ENCODE measurements at regions not wholly inside any gene's neighbourhood (a gene's known extent, or its start where the extent isn't known, plus 50 kb on each side); places are given as distances from the start of the nearest gene placed in this dataset.

DNA sequence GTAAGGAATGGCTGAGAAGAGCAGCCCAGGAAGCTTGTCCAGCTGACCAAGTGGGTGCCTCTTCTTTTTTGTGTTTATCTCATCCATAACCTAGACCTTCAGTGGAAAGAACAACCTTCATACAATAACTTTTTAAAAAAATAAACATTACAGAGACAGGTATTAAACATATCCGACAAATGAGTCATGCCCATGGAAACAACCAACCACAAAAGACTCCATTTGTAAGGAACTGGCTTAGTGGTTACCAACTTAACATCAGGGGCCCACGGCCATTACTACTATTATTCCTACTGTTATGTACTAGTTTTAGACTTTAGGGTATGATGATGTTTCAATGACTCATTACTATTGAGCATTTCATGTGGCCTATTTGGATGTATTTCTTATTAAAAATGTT, 191.7 kb upstream of the SERP2 start:
- TF ChIP-seq RNF2 (IDR thresholded peaks at IDR 0.05; ENCODE audit: borderline replicate concordance, low read depth, low read length, missing control alignments, poor library complexity, severe bottlenecking) (no peak), EP300 (IDR thresholded peaks at IDR 0.05; ENCODE audit: borderline replicate concordance in 1 of 2, low read depth in 2 of 2, low read length in 2 of 2) (no peak), POLR2A (IDR thresholded peaks at IDR 0.05; ENCODE audit: control extremely low read depth in 1 of 2, low read depth in 2 of 2, low read length in 2 of 2) (no peak), YY1 (IDR thresholded peaks at IDR 0.05; ENCODE audit: low read depth, low read length) (no peak), GTF2F1 (IDR thresholded peaks at IDR 0.05; ENCODE audit: borderline replicate concordance, low read depth, low read length) (no peak), POLR2AphosphoS5 (IDR thresholded peaks at IDR 0.05; ENCODE audit: low read depth, low read length) (no peak), TBP (IDR thresholded peaks at IDR 0.05; ENCODE audit: low read depth, low read length) (no peak), CREB1 (IDR thresholded peaks at IDR 0.05) (no peak)
- TF ChIP-seq, protein P1, sequence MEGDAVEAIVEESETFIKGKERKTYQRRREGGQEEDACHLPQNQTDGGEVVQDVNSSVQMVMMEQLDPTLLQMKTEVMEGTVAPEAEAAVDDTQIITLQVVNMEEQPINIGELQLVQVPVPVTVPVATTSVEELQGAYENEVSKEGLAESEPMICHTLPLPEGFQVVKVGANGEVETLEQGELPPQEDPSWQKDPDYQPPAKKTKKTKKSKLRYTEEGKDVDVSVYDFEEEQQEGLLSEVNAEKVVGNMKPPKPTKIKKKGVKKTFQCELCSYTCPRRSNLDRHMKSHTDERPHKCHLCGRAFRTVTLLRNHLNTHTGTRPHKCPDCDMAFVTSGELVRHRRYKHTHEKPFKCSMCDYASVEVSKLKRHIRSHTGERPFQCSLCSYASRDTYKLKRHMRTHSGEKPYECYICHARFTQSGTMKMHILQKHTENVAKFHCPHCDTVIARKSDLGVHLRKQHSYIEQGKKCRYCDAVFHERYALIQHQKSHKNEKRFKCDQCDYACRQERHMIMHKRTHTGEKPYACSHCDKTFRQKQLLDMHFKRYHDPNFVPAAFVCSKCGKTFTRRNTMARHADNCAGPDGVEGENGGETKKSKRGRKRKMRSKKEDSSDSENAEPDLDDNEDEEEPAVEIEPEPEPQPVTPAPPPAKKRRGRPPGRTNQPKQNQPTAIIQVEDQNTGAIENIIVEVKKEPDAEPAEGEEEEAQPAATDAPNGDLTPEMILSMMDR (IDR thresholded peaks at IDR 0.05; ENCODE audit: control extremely low read depth in 1 of 3, insufficient read depth in 1 of 3, low read depth in 1 of 3, low read length in 3 of 3) = no peak
- TF ChIP-seq, protein P2, sequence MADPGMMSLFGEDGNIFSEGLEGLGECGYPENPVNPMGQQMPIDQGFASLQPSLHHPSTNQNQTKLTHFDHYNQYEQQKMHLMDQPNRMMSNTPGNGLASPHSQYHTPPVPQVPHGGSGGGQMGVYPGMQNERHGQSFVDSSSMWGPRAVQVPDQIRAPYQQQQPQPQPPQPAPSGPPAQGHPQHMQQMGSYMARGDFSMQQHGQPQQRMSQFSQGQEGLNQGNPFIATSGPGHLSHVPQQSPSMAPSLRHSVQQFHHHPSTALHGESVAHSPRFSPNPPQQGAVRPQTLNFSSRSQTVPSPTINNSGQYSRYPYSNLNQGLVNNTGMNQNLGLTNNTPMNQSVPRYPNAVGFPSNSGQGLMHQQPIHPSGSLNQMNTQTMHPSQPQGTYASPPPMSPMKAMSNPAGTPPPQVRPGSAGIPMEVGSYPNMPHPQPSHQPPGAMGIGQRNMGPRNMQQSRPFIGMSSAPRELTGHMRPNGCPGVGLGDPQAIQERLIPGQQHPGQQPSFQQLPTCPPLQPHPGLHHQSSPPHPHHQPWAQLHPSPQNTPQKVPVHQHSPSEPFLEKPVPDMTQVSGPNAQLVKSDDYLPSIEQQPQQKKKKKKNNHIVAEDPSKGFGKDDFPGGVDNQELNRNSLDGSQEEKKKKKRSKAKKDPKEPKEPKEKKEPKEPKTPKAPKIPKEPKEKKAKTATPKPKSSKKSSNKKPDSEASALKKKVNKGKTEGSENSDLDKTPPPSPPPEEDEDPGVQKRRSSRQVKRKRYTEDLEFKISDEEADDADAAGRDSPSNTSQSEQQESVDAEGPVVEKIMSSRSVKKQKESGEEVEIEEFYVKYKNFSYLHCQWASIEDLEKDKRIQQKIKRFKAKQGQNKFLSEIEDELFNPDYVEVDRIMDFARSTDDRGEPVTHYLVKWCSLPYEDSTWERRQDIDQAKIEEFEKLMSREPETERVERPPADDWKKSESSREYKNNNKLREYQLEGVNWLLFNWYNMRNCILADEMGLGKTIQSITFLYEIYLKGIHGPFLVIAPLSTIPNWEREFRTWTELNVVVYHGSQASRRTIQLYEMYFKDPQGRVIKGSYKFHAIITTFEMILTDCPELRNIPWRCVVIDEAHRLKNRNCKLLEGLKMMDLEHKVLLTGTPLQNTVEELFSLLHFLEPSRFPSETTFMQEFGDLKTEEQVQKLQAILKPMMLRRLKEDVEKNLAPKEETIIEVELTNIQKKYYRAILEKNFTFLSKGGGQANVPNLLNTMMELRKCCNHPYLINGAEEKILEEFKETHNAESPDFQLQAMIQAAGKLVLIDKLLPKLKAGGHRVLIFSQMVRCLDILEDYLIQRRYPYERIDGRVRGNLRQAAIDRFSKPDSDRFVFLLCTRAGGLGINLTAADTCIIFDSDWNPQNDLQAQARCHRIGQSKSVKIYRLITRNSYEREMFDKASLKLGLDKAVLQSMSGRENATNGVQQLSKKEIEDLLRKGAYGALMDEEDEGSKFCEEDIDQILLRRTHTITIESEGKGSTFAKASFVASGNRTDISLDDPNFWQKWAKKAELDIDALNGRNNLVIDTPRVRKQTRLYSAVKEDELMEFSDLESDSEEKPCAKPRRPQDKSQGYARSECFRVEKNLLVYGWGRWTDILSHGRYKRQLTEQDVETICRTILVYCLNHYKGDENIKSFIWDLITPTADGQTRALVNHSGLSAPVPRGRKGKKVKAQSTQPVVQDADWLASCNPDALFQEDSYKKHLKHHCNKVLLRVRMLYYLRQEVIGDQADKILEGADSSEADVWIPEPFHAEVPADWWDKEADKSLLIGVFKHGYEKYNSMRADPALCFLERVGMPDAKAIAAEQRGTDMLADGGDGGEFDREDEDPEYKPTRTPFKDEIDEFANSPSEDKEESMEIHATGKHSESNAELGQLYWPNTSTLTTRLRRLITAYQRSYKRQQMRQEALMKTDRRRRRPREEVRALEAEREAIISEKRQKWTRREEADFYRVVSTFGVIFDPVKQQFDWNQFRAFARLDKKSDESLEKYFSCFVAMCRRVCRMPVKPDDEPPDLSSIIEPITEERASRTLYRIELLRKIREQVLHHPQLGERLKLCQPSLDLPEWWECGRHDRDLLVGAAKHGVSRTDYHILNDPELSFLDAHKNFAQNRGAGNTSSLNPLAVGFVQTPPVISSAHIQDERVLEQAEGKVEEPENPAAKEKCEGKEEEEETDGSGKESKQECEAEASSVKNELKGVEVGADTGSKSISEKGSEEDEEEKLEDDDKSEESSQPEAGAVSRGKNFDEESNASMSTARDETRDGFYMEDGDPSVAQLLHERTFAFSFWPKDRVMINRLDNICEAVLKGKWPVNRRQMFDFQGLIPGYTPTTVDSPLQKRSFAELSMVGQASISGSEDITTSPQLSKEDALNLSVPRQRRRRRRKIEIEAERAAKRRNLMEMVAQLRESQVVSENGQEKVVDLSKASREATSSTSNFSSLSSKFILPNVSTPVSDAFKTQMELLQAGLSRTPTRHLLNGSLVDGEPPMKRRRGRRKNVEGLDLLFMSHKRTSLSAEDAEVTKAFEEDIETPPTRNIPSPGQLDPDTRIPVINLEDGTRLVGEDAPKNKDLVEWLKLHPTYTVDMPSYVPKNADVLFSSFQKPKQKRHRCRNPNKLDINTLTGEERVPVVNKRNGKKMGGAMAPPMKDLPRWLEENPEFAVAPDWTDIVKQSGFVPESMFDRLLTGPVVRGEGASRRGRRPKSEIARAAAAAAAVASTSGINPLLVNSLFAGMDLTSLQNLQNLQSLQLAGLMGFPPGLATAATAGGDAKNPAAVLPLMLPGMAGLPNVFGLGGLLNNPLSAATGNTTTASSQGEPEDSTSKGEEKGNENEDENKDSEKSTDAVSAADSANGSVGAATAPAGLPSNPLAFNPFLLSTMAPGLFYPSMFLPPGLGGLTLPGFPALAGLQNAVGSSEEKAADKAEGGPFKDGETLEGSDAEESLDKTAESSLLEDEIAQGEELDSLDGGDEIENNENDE (IDR thresholded peaks at IDR 0.05; ENCODE audit: insufficient replicate concordance, low read length) = no peak
